ENCODE measurements at regions not wholly inside any gene's neighbourhood (a gene's known extent, or its start where the extent isn't known, plus 50 kb on each side); places are given as distances from the start of the nearest gene placed in this dataset.

- no peak for TF ChIP-seq CTCF (IDR thresholded peaks at IDR 0.05; ENCODE audit: low read depth, low read length)
- Histone ChIP-seq H3K9me3 (ENCODE audit: control insufficient read depth, insufficient read depth, low read length) (peaks cover 8% of the 10 kb centered on the region; the same call in 1 of the 2 replicates), H3K27me3 (ENCODE audit: control insufficient read depth, insufficient read depth, low read length) (peaks cover 4% of the 10 kb centered on the region), H3K27ac (ENCODE audit: low read depth, low read length) (no peak overlapping the region), H3K4me3 (ENCODE audit: low read depth, low read length) (no peak overlapping the region)
- CTCF ChIA-PET = interaction anchor here (0.6 kb wide), 1 partner anchor 138 kb away, joined by 3 read pairs; no protein-coding TSS in a partner anchor
- POLR2A ChIA-PET = no interaction called here
- DNase-seq (ENCODE audit: low read depth, low spot score) = no peak
Observed at GRCh38 chr10:78184851-78185692, 151.4 kb downstream of the RPS24 start.

GRCh38 chr10:78185693-78186055 is 152.0 kb downstream of the RPS24 start:
- no peak for DNase-seq (ENCODE audit: low read depth, low spot score)
- Histone ChIP-seq H3K27me3 (ENCODE audit: control insufficient read depth, insufficient read depth, low read length) (peaks cover under 1% of the 10 kb centered on the region), H3K27ac (ENCODE audit: low read depth, low read length) (no peak overlapping the region), H3K9me3 (ENCODE audit: control insufficient read depth, insufficient read depth, low read length) (peaks cover 8% of the 10 kb centered on the region; the same call in 1 of the 2 replicates), H3K4me3 (ENCODE audit: low read depth, low read length) (no peak overlapping the region)
- no peak for TF ChIP-seq CTCF (IDR thresholded peaks at IDR 0.05; ENCODE audit: low read depth, low read length)
- CTCF ChIA-PET = interaction anchor here (0.6 kb wide), 1 partner anchor 139 kb away, joined by 3 read pairs; no protein-coding TSS in a partner anchor
- POLR2A ChIA-PET = no interaction called here

GRCh38 chr10:78186572-78186971 is 152.9 kb downstream of the RPS24 start:
- no peak for DNase-seq (ENCODE audit: low read depth, low spot score)
- Histone ChIP-seq H3K27me3 (ENCODE audit: control insufficient read depth, insufficient read depth, low read length) (peaks cover 3% of the 10 kb centered on the region), H3K27ac (ENCODE audit: low read depth, low read length) (no peak overlapping the region), H3K4me3 (ENCODE audit: low read depth, low read length) (no peak overlapping the region), H3K9me3 (ENCODE audit: control insufficient read depth, insufficient read depth, low read length) (peaks cover 8% of the 10 kb centered on the region; the same call in 1 of the 2 replicates)
- no peak for TF ChIP-seq CTCF (IDR thresholded peaks at IDR 0.05; ENCODE audit: low read depth, low read length)
- POLR2A ChIA-PET = no interaction called here
- CTCF ChIA-PET = no interaction called here

GRCh38 chr10:78187371-78187770 is 153.7 kb downstream of the RPS24 start:
- peaks cover 8% of the 10 kb centered on the region; the same call in 1 of the 2 replicates for H3K9me3 ChIP-seq (ENCODE audit: control insufficient read depth, insufficient read depth, low read length)
- no peak for TF ChIP-seq CTCF (IDR thresholded peaks at IDR 0.05; ENCODE audit: low read depth, low read length)
- no peak overlapping the region for H3K27ac ChIP-seq (ENCODE audit: low read depth, low read length)
- POLR2A ChIA-PET = no interaction called here
- H3K4me3 ChIP-seq (ENCODE audit: low read depth, low read length) = no peak overlapping the region
- no peak for DNase-seq (ENCODE audit: low read depth, low spot score)
- CTCF ChIA-PET = no interaction called here
- peaks cover 7% of the 10 kb centered on the region for H3K27me3 ChIP-seq (ENCODE audit: control insufficient read depth, insufficient read depth, low read length)

- ChIA-PET CTCF (no interaction called here), POLR2A (no interaction called here)
- Histone ChIP-seq H3K9me3 (ENCODE audit: control insufficient read depth, insufficient read depth, low read length) (peaks cover 15% of the 10 kb centered on the region), H3K4me3 (ENCODE audit: low read depth, low read length) (no peak overlapping the region), H3K27me3 (ENCODE audit: control insufficient read depth, insufficient read depth, low read length) (peaks cover 9% of the 10 kb centered on the region), H3K27ac (ENCODE audit: low read depth, low read length) (no peak overlapping the region)
- no peak for TF ChIP-seq CTCF (IDR thresholded peaks at IDR 0.05; ENCODE audit: low read depth, low read length)
- no peak for DNase-seq (ENCODE audit: low read depth, low spot score)
Observed at GRCh38 chr10:78188446-78188845, 154.8 kb downstream of the RPS24 start.
